K562 (cell line): ENCODE measurements at regions not wholly inside any gene's neighbourhood (a gene's known extent, or its start where the extent isn't known, plus 50 kb on each side); places are given as distances from the start of the nearest gene placed in this dataset.

Experiments used
- CCAR2 ChIP-seq: fragments of 200-400 bp; formaldehyde crosslinking; IDR thresholded peaks from 2 replicates; pipeline ENCODE4 v1.6.1; 2017; ENCODE audit warnings: mild to moderate bottlenecking, low read depth, low read length
- HCFC1 ChIP-seq: IDR thresholded peaks from 2 replicates; pipeline ENCODE4 v1.6.1; 2012; ENCODE audit warnings: low read depth, low read length, improper control_type of control experiment
- KLF1 ChIP-seq: fragments of 450-650 bp; IDR thresholded peaks from 2 replicates; pipeline ENCODE4 v1.6.1; 2016; ENCODE audit warnings: missing genetic modification characterization, missing compliant biosample characterization
- MAFK ChIP-seq: IDR thresholded peaks from 2 replicates; pipeline ENCODE4 v1.6.1; 2011; ENCODE audit warnings: low read length, improper control_type of control experiment
- POLR2A ChIP-seq: fragments of 450-650 bp; conservative IDR thresholded peaks from 2 replicates; pipeline ENCODE4 v1.6.1; 2016
- RAD51 ChIP-seq: fragments of 450-650 bp; IDR thresholded peaks from 2 replicates; pipeline ENCODE4 v1.7.1; 2016; ENCODE audit warnings: low read depth, mild to moderate bottlenecking, borderline replicate concordance
- SIN3A ChIP-seq, 2 experiments: fragments of 150-350 bp in 1 of 2; IDR thresholded peaks; 2 replicates each; pipeline ENCODE4 v1.6.1; 2011 to 2016; ENCODE audit warnings: borderline replicate concordance in 2 of 2, low read depth in 2 of 2, low read length in 2 of 2, mild to moderate bottlenecking in 2 of 2, moderate library complexity in 2 of 2; ENCODE audit not compliant: control insufficient read depth in 1 of 2
- SMAD3 ChIP-seq: fragments of 450-650 bp; formaldehyde crosslinking; conservative IDR thresholded peaks from 2 replicates; pipeline ENCODE4 v1.4.0; 2020; ENCODE audit warnings: mild to moderate bottlenecking
- SMARCC2 ChIP-seq: fragments of 450-650 bp; IDR thresholded peaks from 2 replicates; pipeline ENCODE4 v1.6.1; 2017; ENCODE audit warnings: antibody characterized with exemption, moderate library complexity, mild to moderate bottlenecking, low read depth
- TEAD4 ChIP-seq, 2 experiments: sonication (generic) in 1 of 2; formaldehyde crosslinking in 1 of 2; IDR thresholded peaks; 2 replicates each; pipeline versions ENCODE4 v1.6.1 to v1.8.0; 2012 to 2022; ENCODE audit warnings: borderline replicate concordance in 1 of 2, inconsistent platforms in 1 of 2, low read length in 1 of 2, mild to moderate bottlenecking in 1 of 2, missing genetic modification reagents in 1 of 2
- ZBTB7A ChIP-seq: IDR thresholded peaks from 2 replicates; pipeline ENCODE4 v1.6.1; 2011; ENCODE audit warnings: low read depth, mild to moderate bottlenecking, low read length, moderate library complexity, borderline replicate concordance; ENCODE audit not compliant: control insufficient read depth
- ZNF143 ChIP-seq: sonication (generic); formaldehyde crosslinking; IDR thresholded peaks from 2 replicates; pipeline ENCODE4 v1.9.0; 2022; ENCODE audit warnings: mild to moderate bottlenecking, missing genetic modification reagents
- ZNF24 ChIP-seq: fragments of 450-650 bp; IDR thresholded peaks from 2 replicates; pipeline ENCODE4 v1.6.1; 2016
- TF ChIP-seq, protein P1 (sequence below), 3 experiments: IDR thresholded peaks in 2 of 3; conservative IDR thresholded peaks in 1 of 3; 2 replicates each; pipeline ENCODE4 v1.5.1; 2011 to 2012; ENCODE audit warnings: low read length in 3 of 3, mild to moderate bottlenecking in 3 of 3, control low read depth in 2 of 3, improper control_type of control experiment in 1 of 3, inconsistent platforms in 1 of 3, low read depth in 1 of 3, mixed read lengths in 1 of 3, moderate library complexity in 1 of 3; ENCODE audit not compliant: insufficient read depth in 2 of 3

DNA sequence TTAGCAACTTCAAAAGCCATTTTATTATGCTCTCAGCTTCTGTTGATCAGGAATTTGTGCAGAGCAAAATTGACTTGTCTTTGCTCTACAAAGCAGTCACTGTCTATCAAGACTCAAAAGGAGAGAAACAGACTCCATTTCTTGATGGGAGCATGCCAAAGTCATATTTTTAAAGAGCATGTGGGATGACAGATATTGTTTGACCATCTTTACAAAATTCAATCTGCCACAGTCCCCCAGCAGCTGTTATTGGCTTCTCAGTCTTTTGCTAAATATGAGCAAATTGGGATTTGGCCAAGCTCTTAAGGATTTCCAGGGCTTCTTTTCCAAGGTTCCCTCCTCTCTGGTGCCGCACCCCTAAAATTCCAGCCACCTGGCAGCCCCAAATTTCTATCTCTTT, 67.9 kb downstream of the TEX51 start:
- no peak for TF ChIP-seq POLR2A
- TF ChIP-seq MAFK: no peak
- TF ChIP-seq TEAD4 (IDR thresholded peaks at IDR 0.05; ENCODE audit: low read length): no peak
- TF ChIP-seq TEAD4 (CRISPR knock-in tag; IDR thresholded peaks at IDR 0.05; ENCODE audit: borderline replicate concordance): no peak
- TF ChIP-seq SMARCC2: no peak
- TF ChIP-seq, protein P1, sequence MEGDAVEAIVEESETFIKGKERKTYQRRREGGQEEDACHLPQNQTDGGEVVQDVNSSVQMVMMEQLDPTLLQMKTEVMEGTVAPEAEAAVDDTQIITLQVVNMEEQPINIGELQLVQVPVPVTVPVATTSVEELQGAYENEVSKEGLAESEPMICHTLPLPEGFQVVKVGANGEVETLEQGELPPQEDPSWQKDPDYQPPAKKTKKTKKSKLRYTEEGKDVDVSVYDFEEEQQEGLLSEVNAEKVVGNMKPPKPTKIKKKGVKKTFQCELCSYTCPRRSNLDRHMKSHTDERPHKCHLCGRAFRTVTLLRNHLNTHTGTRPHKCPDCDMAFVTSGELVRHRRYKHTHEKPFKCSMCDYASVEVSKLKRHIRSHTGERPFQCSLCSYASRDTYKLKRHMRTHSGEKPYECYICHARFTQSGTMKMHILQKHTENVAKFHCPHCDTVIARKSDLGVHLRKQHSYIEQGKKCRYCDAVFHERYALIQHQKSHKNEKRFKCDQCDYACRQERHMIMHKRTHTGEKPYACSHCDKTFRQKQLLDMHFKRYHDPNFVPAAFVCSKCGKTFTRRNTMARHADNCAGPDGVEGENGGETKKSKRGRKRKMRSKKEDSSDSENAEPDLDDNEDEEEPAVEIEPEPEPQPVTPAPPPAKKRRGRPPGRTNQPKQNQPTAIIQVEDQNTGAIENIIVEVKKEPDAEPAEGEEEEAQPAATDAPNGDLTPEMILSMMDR (IDR thresholded peaks at IDR 0.05 in 2 of 3, conservative IDR thresholded peaks at IDR 0.05 in 1 of 3; ENCODE audit: insufficient read depth in 2 of 3, low read depth in 1 of 3, low read length in 3 of 3): no peak
- TF ChIP-seq RAD51: no peak
- TF ChIP-seq ZBTB7A: no peak
- TF ChIP-seq ZNF143 (CRISPR knock-in tag): no peak
- TF ChIP-seq SIN3A (IDR thresholded peaks at IDR 0.05; ENCODE audit: borderline replicate concordance in 2 of 2, control insufficient read depth in 1 of 2, low read depth in 2 of 2, low read length in 2 of 2): no peak
- no peak for TF ChIP-seq ZNF24
- TF ChIP-seq CCAR2: no peak
- no peak for TF ChIP-seq SMAD3 (CRISPR knock-in tag)
- no peak for TF ChIP-seq HCFC1
- no peak for TF ChIP-seq KLF1 (tag)
